GM18505 (cell line): ENCODE measurements at regions not wholly inside any gene's neighbourhood (a gene's known extent, or its start where the extent isn't known, plus 50 kb on each side); places are given as distances from the start of the nearest gene placed in this dataset.
"Not testable (repeated sequence)": the region's sequence is repeated elsewhere in the genome, so short reads cannot be mapped to it uniquely, and the experiment has no call there.

Experiments used
- ATAC-seq: cut with Tn5 transposase; IDR thresholded peaks from one replicate; pipeline ENCODE4 v1.9.1; 2021; ENCODE audit not compliant: unreplicated experiment
- POLR2A ChIP-seq: IDR thresholded peaks from 4 replicates; pipeline ENCODE4 v1.6.1; 2011; ENCODE audit warnings: borderline replicate concordance; ENCODE audit not compliant: insufficient read depth, insufficient read length; ENCODE audit errors: extremely low read depth

DNA sequence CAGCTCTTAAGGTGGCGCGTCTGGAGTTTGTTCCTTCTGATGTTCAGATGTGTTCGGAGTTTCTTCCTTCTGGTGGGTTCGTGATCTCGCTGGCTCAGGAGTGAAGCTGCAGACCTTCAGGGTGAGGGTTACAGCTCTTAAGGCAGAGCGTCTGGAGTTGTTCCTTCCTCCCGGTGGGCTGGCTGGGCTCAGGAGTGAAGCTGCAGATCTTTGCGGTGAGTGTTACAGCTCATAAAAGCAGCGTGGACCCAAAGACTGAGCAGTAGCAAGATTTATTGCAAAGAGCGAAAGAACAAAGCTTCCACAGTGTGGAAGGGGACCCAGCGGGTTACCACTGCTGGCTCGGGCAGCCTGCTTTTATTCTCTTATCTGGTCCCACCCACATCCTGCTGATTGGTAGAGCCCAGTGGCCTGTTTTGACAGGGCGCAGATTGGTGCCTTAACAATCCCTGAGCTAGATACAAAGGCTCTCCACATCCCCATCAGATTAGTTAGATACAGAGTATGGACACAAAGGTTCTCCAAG is 244.3 kb downstream of the PLA2G4A start:
- peak; percentile 27 for ATAC-seq
- TF ChIP-seq POLR2A: peak; percentile 35

DNA sequence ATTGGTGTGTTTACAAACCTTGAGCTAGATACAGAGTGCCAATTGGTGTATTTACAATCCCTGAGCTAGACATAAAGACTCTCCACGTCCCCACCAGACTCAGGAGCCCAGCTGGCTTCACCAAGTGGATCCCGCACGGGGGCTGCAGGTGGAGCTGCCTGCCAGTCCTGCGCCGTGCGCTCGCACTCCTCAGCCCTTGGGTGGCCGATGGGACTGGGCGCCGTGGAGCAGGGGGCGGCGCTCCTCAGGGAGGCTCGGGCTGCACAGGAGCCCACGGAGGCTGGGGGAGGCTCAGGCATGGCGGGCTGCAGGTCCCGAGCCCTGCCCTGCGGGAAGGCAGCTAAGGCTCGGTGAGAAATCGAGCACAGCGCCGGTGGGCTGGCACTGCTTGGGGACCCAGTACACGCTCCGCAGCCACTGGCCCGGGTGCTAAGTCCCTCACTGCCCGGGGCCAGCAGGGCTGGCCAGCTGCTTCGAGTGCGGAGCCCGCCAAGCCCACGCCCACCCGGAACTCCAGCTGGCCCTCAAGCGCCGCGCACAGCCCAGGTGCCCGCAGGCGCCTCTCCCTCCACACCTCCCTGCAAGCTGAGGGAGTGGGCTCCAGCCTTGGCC is 245.0 kb downstream of the PLA2G4A start:
- not testable (repeated sequence) for ATAC-seq

DNA sequence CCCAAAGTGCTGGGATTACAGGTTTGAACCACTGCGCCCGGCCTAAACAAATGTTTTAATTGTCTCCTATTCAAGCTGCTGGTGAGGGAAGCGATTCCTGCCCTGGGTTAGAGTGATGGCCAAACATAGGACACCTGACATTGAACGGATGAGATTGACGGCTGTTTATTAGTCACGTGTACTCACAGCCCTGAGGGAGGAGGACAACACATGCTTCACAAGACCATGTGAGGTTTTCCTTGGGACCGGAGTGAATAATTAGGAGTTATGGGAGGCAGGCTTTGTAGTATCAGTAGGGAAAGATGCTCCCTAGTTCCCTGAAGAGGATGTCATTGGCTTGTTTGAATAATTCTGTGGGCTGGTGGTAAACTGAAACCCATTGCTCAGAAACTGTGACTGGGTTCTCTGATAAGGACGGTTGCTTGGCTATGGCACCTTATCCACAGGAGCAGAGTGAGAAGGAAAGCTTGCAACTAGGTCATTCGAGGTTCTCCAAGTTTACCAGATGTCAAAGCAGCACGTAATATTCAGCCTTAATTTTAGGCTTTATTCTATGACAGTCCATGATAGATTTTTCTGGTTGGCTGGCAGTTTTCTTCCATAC is 245.8 kb downstream of the PLA2G4A start:
- TF ChIP-seq POLR2A: no peak
- no peak for ATAC-seq

DNA sequence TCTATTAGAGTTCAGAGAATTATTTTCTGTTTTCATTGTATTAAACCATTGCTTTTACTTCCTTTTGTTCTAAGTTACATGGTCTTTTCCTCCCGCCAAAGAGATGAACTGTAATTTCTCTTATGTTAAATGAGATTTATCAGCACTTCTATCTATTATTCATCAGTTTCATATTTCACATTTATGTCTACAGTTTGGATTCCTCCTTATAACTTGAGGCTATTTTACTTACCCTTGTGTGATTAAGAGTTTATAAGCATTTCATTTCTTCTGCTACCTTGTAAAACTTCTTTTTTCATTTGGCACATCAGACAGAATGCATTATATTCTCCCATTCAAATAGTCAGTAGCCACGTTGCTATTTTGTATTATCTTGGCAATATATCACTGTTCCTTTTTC is 248.2 kb downstream of the PLA2G4A start:
- ATAC-seq: no peak
- TF ChIP-seq POLR2A: no peak

DNA sequence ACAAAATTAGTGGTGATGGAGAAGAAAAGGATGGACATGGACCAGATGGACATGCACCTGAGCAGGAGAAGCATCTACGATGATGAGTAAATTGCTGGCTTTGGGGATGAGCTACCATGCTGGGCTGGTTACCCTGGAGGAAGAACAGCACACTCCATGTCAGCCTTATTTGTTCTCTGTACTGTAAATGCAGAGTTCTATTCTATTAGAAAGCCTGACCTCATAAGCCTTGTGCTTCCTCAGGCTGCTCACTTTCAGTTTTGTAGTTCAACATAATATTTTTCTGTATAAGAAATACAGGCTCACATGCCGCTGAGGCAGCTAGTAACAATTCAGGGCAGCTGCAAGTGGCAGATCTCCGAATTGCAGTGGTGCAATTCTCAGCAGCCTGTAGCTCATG is 249.6 kb downstream of the PLA2G4A start:
- ATAC-seq: no peak
- no peak for TF ChIP-seq POLR2A

DNA sequence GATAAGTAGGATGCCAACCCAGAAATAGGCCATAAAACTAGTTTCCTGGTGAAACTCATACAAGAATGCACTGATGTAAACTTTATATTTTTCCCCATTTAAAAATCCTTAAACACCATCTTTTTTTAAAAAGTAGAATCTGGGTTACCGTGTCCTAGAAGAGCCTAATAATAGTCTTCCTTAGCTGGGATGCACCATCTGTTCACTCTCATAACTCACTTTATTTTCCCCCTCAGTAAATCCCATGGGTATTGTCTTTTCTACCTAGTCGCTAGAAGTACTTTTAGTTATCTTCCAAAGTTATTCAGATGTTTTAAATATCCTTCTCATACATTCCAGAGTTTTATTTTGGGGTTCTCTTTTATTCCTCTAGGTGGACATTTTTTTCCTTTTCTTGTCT is 250.2 kb downstream of the PLA2G4A start:
- no peak for TF ChIP-seq POLR2A
- no peak for ATAC-seq

DNA sequence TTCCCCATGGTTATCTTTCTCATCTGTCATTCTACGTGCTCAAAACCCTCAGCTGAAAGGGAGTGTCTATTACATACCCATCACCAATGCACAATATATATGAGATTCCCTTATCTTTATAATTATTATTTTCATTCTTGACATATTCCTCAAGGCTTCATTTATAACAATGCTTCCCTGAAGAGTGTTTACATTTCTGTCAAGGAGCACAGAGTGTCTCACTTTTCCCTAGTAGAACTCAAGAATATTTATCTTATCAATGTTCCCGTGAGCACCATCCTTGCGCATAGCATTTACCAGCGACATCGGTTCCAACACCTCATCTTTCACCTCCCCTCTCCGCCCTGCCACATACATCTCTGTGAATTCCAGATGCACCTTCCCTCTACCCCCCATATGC is 250.6 kb downstream of the PLA2G4A start:
- ATAC-seq: no peak

DNA sequence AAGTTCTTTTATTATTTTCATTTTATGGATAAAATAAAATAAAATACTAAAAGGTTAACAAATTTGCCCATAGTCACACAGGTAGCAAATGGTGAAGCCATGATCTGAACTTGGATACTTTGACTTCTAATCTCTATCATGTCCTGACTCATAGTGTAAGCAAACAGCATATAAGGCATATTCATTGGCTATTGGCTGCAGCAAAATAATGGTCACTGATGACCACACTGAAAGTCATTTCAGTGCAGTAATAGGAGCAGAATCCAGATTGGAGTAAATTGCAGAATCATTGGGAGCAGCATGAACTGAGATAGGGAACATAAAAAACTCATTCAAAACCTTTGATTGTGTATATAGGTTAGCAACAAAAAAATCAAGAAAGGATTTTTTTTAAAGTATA is 262.9 kb downstream of the PLA2G4A start:
- no peak for ATAC-seq
- TF ChIP-seq POLR2A: no peak

More for the DNA sequence above, 250.6 kb downstream of the PLA2G4A start:
- no peak for TF ChIP-seq POLR2A

DNA sequence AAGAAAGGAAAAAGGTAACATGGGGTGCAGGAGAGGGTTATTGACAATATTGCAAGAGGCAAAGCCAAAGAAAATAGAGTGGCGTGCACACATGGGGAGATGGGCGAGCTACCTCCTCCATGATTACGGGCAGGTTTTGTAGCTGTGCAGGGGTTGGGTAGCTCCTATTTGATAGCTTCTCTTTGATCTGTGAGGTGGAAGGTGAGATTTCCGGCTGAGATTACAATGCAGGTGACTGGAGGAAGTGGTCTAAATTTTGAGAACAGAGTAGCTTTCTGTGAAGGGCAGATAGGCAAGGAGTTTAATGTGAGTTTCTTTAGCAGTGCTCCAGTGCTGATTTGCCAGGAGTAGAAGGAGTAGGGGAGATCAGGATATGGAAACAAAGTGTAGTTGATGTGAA is 263.4 kb downstream of the PLA2G4A start:
- no peak for TF ChIP-seq POLR2A
- ATAC-seq: no peak

DNA sequence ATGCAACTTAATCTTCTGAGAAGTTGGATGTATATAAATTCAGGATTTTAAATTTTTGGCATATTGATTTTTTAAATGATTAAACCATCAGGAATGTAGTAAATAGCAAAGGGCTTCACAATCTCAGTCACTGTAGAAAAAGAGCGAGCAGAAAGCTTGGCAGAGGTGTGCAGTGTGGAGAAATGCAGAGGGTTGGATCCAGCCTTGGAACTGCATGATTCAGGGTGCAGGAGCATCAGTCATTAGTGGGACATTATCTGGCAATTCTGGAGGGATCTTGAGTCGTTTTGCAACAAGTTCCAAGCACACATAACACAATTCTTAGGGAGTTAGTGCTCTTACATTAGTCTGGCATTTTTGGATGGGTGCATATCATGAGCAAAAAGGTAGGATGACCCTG is 267.9 kb downstream of the PLA2G4A start:
- no peak for TF ChIP-seq POLR2A
- ATAC-seq: no peak

DNA sequence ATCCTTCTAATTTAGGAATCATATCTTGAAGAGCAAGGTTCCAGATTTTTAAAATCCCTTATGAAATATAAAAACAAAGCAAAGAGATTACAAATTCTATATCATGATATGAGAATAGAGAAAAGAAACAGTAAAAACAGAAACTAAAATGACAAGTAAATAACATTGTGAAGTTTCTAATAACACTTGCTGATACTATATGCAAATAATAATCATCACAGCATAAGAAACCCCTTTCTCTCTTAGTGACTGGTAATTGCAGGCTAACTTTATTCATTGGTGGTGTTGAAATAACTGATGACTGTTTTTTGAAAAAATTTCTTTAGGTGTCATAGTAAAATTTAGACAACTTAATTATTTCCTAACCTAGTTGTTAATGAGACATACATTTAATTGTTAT is 281.6 kb downstream of the PLA2G4A start:
- no peak for ATAC-seq
- no peak for TF ChIP-seq POLR2A

DNA sequence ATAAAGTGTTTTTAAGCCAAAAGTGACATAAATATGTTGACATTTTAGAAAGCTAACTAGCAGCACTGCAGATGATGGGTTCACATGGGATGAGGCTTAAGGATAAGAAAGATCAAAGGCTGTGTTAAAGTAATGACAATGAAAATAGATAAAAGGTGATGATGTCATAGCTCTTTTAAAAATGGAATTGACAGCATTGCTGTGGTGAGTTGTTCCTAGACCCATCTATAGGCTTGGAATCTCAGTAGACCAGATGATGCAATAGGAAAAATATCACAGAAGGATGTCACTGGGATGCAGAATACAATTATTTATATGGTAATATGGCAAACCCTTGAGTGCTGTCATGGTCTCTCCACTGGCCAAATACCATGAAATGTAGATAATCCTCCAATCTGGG is 286.0 kb downstream of the PLA2G4A start:
- no peak for ATAC-seq
- no peak for TF ChIP-seq POLR2A

DNA sequence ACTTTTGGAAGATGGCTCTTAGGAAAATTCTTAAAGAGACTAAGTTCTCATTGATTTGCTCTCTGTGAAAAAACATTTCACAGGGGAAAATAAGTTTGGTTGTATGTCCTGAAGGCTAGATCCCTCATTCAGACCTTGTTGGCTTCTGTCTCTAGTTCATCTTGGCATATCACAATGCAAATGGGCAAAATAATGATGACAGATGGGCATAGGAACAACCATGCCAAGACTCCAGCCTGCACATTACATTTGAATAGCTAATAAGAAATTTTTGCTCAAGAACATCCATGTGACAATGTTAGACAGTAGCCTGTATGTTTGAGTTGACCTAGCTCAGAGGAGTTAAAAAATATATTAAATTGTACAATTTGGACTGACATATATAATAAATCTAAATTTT is 292.9 kb downstream of the PLA2G4A start:
- TF ChIP-seq POLR2A: no peak

DNA sequence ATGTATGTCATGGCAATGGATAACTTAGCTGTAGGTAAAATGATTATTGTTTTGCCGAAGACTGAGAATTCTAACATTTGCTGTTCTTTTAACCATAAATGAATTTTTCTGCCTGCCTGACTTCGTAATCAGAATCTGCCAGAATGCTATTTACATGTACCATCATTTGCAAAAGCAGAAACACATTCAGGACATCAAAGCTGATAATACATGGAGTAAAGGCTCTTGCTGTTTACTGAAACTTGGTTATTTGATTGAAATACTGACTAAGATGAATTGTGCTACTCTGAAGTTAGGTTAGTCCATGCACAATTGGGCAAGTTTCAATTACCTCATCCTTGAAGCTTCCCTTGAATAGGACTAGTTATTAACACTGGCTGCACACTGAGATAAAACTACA is 293.8 kb downstream of the PLA2G4A start:
- no peak for ATAC-seq
- TF ChIP-seq POLR2A: no peak

More for the DNA sequence above, 292.9 kb downstream of the PLA2G4A start:
- no peak for ATAC-seq

DNA sequence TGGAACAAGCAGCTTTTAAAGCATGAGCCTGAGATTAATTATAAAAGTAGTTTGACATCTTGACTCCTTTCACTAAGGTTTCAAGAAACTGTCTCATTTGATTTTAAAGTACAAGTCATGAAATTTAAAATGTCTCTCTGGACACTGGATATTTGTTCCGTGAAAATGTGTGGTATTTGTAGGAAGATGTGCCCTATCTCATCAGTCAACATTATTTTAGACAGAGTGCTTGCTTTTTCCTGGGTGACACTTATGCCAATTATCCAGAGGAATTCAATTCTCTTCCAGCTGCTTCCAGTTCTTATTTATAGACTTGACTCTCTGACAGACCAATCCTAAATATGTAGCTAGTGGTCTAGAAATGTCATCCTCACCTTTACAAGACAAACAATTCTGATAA is 300.4 kb downstream of the PLA2G4A start:
- no peak for ATAC-seq
- no peak for TF ChIP-seq POLR2A

DNA sequence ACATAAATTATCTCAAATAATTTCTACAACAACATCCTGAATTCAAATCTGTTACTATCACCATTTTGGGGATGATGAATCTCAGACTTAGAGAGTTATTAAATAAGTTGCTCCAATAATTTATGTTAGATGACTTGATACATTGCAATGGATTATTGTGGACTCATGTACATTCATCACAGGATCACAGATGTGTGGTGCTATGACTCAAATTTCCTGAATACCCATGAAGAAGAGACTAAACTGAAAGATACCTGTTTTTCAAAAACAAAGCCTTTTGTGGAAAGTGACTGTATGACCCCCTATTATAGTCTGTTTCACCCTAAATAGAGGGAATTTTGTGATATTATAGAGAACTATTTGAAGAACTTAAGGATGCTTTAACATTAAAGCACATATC is 315.0 kb downstream of the PLA2G4A start:
- no peak for TF ChIP-seq POLR2A
- ATAC-seq: no peak

DNA sequence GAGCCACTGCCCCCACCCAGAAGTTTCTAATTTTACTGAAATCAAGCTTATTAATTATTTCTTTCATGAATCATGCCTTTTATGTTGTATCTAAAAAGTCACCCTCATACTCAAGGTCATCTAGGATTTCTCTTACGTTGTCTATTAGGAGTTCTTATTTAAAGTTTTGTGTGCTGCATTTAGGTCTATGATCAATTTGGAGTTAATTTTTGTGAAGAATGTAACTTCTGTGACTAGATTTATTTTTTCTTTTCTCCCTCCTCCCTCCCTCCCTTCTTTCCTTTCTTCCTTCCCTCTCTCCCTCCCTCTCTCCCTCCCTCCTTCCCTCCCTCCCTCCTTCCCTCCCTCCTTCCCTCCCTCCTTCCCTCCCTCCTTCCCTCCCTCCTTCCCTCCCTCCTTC is 317.6 kb downstream of the PLA2G4A start:
- TF ChIP-seq POLR2A: no peak
- no peak for ATAC-seq
